T-helper 1 cell treated with Interleukin-12 subunit alpha and Interleukin-12 subunit beta and Interleukin-4 antibody, amounts not matched to agents 30 μg/mL and 1 μg/mL, for 36 hours (primary cell): ENCODE measurements at regions not wholly inside any gene's neighbourhood (a gene's known extent, or its start where the extent isn't known, plus 50 kb on each side); places are given as distances from the start of the nearest gene placed in this dataset.

Experiments
- H3K27ac Mint-ChIP-seq: one replicate; pipeline ENCODE4 v1.8.0; 2021; ENCODE audit warnings: mild to moderate bottlenecking, mixed read lengths
- H3K27me3 Mint-ChIP-seq: one replicate; pipeline ENCODE4 v1.8.0; 2021; ENCODE audit warnings: low read depth, mixed read lengths
- H3K36me3 Mint-ChIP-seq: one replicate; pipeline ENCODE4 v1.8.0; 2021; ENCODE audit warnings: low read depth, mixed read lengths
- H3K4me1 Mint-ChIP-seq: one replicate; pipeline ENCODE4 v1.8.0; 2021; ENCODE audit warnings: low read depth, mixed read lengths
- H3K4me3 Mint-ChIP-seq: one replicate; pipeline ENCODE4 v1.8.0; 2021; ENCODE audit warnings: mild to moderate bottlenecking, moderate library complexity, mixed read lengths
- H3K9me3 Mint-ChIP-seq: one replicate; pipeline ENCODE4 v1.8.0; 2021; ENCODE audit warnings: mixed read lengths

GRCh38 chr3:193789455-193789854 lies 196.4 kb downstream of the OPA1 start:
- Mint-ChIP-seq H3K4me1 (peaks cover 3% of the 10 kb centered on the region), H3K4me3 (no peak overlapping the region), H3K27me3 (peaks cover 42% of the 10 kb centered on the region), H3K36me3 (no peaks in the 10 kb centered on the region), H3K27ac (no peak overlapping the region), H3K9me3 (no peaks in the 10 kb centered on the region)

GRCh38 chr3:193790086-193790990 lies 197.3 kb downstream of the OPA1 start:
- Mint-ChIP-seq H3K4me3 (no peak overlapping the region), H3K27ac (no peak overlapping the region), H3K4me1 (peaks cover 3% of the 10 kb centered on the region), H3K9me3 (no peaks in the 10 kb centered on the region), H3K27me3 (peaks cover 42% of the 10 kb centered on the region), H3K36me3 (no peaks in the 10 kb centered on the region)

- no peak overlapping the region for H3K4me3 Mint-ChIP-seq
- no peaks in the 10 kb centered on the region for H3K36me3 Mint-ChIP-seq
- no peaks in the 10 kb centered on the region for H3K9me3 Mint-ChIP-seq
- H3K4me1 Mint-ChIP-seq: peaks cover 3% of the 10 kb centered on the region
- H3K27me3 Mint-ChIP-seq: peaks cover 44% of the 10 kb centered on the region
- no peak overlapping the region for H3K27ac Mint-ChIP-seq
These were observed 198.3 kb downstream of the OPA1 start for GRCh38 chr3:193791041-193792032.

- Mint-ChIP-seq H3K27ac (no peak overlapping the region), H3K4me1 (peaks cover 3% of the 10 kb centered on the region), H3K9me3 (no peaks in the 10 kb centered on the region), H3K4me3 (no peak overlapping the region), H3K36me3 (no peaks in the 10 kb centered on the region), H3K27me3 (peaks cover 36% of the 10 kb centered on the region)
These were observed 200.1 kb downstream of the OPA1 start for GRCh38 chr3:193793123-193793522.

GRCh38 chr3:193794002-193794881 lies 201.2 kb downstream of the OPA1 start:
- Mint-ChIP-seq H3K27me3 (peaks cover 36% of the 10 kb centered on the region), H3K4me3 (no peak overlapping the region), H3K4me1 (peaks cover 3% of the 10 kb centered on the region), H3K9me3 (no peaks in the 10 kb centered on the region), H3K27ac (no peak overlapping the region), H3K36me3 (no peaks in the 10 kb centered on the region)

GRCh38 chr3:193795062-193795690 lies 202.2 kb downstream of the OPA1 start:
- no peaks in the 10 kb centered on the region for H3K36me3 Mint-ChIP-seq
- peaks cover 3% of the 10 kb centered on the region for H3K4me1 Mint-ChIP-seq
- H3K9me3 Mint-ChIP-seq: no peaks in the 10 kb centered on the region
- H3K27ac Mint-ChIP-seq: no peak overlapping the region
- no peak overlapping the region for H3K4me3 Mint-ChIP-seq
- peaks cover 38% of the 10 kb centered on the region for H3K27me3 Mint-ChIP-seq

GRCh38 chr3:193796089-193796488 lies 203.1 kb downstream of the OPA1 start:
- Mint-ChIP-seq H3K4me3 (no peak overlapping the region), H3K36me3 (no peaks in the 10 kb centered on the region), H3K27me3 (peaks cover 43% of the 10 kb centered on the region), H3K4me1 (peaks cover 3% of the 10 kb centered on the region), H3K27ac (no peak overlapping the region), H3K9me3 (no peaks in the 10 kb centered on the region)

- no peak overlapping the region for H3K4me3 Mint-ChIP-seq
- no peak overlapping the region for H3K27ac Mint-ChIP-seq
- H3K4me1 Mint-ChIP-seq: no peaks in the 10 kb centered on the region
- no peaks in the 10 kb centered on the region for H3K9me3 Mint-ChIP-seq
- H3K36me3 Mint-ChIP-seq: no peaks in the 10 kb centered on the region
- H3K27me3 Mint-ChIP-seq: peaks cover 47% of the 10 kb centered on the region
These were observed 204.6 kb downstream of the OPA1 start for GRCh38 chr3:193797566-193797965.

GRCh38 chr3:193798051-193798450 lies 205.0 kb downstream of the OPA1 start:
- no peak overlapping the region for H3K27ac Mint-ChIP-seq
- H3K36me3 Mint-ChIP-seq: no peaks in the 10 kb centered on the region
- H3K9me3 Mint-ChIP-seq: no peaks in the 10 kb centered on the region
- peaks cover 47% of the 10 kb centered on the region for H3K27me3 Mint-ChIP-seq
- no peaks in the 10 kb centered on the region for H3K4me1 Mint-ChIP-seq
- no peak overlapping the region for H3K4me3 Mint-ChIP-seq

- Mint-ChIP-seq H3K9me3 (no peaks in the 10 kb centered on the region), H3K27me3 (peaks cover 37% of the 10 kb centered on the region), H3K4me3 (no peak overlapping the region), H3K36me3 (no peaks in the 10 kb centered on the region), H3K27ac (no peak overlapping the region), H3K4me1 (no peaks in the 10 kb centered on the region)
These were observed 207.4 kb downstream of the OPA1 start for GRCh38 chr3:193800138-193801043.

- Mint-ChIP-seq H3K9me3 (no peaks in the 10 kb centered on the region), H3K4me3 (no peak overlapping the region), H3K27ac (no peak overlapping the region), H3K27me3 (peaks cover 40% of the 10 kb centered on the region), H3K4me1 (no peaks in the 10 kb centered on the region), H3K36me3 (no peaks in the 10 kb centered on the region)
These were observed 208.1 kb downstream of the OPA1 start for GRCh38 chr3:193801097-193801496.

GRCh38 chr3:193803288-193803687 lies 210.3 kb downstream of the OPA1 start:
- H3K27me3 Mint-ChIP-seq: peaks cover 47% of the 10 kb centered on the region
- no peaks in the 10 kb centered on the region for H3K4me1 Mint-ChIP-seq
- no peaks in the 10 kb centered on the region for H3K36me3 Mint-ChIP-seq
- no peak overlapping the region for H3K4me3 Mint-ChIP-seq
- H3K27ac Mint-ChIP-seq: no peak overlapping the region
- no peaks in the 10 kb centered on the region for H3K9me3 Mint-ChIP-seq

- H3K9me3 Mint-ChIP-seq: no peaks in the 10 kb centered on the region
- no peak overlapping the region for H3K4me3 Mint-ChIP-seq
- H3K27ac Mint-ChIP-seq: no peak overlapping the region
- no peaks in the 10 kb centered on the region for H3K36me3 Mint-ChIP-seq
- peaks cover 42% of the 10 kb centered on the region for H3K27me3 Mint-ChIP-seq
- H3K4me1 Mint-ChIP-seq: no peaks in the 10 kb centered on the region
These were observed 212.4 kb downstream of the OPA1 start for GRCh38 chr3:193805448-193805847.
